Astrocyte of the cerebellum (primary cell): ENCODE measurements at regions not wholly inside any gene's neighbourhood (a gene's known extent, or its start where the extent isn't known, plus 50 kb on each side); places are given as distances from the start of the nearest gene placed in this dataset.

Experiments used
- DNase-seq: peaks from one replicate; pipeline ENCODE4 v3.0.0-alpha.2; 2011; ENCODE audit warnings: low read depth
- H3K4me3 ChIP-seq: 2 replicates; pipeline ENCODE4 v1.5.1; 2011; ENCODE audit warnings: mild to moderate bottlenecking, low read depth, low read length, moderate library complexity
- in situ Hi-C: cut with HindIII; loops from 2 replicates; pipeline ENCODE4 v1.10.0; 2017; ENCODE audit warnings: low sequenced_read_pairs
- TF ChIP-seq, protein P1 (sequence below): IDR thresholded peaks from 2 replicates; pipeline ENCODE4 v1.5.1; 2012; ENCODE audit warnings: low read length, low read depth, moderate library complexity, mild to moderate bottlenecking; ENCODE audit errors: missing control alignments

DNA sequence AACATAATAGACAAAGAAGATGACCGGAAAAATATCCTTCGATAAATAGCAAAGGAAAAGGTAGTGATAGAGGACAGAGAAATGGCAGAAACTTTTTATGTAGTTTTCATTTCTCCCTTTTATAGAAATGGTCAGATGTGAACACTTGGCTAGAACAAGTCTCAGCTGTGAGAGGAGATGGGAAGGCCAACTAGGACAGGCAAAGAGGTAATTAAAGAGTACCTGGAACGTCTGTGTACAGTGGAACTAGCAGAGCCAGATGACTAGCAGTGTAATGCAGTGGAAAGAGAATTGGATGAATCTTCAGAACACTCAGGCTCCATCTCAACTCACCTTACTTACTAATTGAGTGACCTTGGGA is 69.2 kb downstream of the NABP1 start:
- in situ Hi-C loops: no loop called here
- TF ChIP-seq, protein P1, sequence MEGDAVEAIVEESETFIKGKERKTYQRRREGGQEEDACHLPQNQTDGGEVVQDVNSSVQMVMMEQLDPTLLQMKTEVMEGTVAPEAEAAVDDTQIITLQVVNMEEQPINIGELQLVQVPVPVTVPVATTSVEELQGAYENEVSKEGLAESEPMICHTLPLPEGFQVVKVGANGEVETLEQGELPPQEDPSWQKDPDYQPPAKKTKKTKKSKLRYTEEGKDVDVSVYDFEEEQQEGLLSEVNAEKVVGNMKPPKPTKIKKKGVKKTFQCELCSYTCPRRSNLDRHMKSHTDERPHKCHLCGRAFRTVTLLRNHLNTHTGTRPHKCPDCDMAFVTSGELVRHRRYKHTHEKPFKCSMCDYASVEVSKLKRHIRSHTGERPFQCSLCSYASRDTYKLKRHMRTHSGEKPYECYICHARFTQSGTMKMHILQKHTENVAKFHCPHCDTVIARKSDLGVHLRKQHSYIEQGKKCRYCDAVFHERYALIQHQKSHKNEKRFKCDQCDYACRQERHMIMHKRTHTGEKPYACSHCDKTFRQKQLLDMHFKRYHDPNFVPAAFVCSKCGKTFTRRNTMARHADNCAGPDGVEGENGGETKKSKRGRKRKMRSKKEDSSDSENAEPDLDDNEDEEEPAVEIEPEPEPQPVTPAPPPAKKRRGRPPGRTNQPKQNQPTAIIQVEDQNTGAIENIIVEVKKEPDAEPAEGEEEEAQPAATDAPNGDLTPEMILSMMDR: no peak
- DNase-seq: no peak
- H3K4me3 ChIP-seq: no peak overlapping the region

DNA sequence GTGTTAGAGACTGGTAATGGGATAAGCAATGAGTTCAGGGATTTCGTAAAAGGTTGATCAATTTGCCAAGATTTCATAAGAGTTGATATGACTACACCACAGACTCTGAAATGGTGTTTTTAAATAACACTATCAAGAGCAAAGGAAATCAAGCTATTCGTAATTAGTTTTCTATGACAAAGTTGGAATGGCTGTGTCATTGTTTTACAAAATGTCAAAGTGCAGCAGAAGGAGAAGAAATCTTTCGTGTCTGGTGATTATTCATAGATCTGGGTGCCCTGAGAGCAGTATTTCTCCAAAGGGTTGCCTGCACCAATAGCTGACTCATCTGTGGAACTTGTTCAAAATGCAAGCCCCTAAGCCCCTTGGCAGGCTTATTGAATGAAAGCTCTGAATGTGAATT is 70.1 kb downstream of the NABP1 start:
- in situ Hi-C loops: no loop called here
- no peak overlapping the region for H3K4me3 ChIP-seq
- TF ChIP-seq, protein P1: no peak
- DNase-seq: peak; percentile 27

DNA sequence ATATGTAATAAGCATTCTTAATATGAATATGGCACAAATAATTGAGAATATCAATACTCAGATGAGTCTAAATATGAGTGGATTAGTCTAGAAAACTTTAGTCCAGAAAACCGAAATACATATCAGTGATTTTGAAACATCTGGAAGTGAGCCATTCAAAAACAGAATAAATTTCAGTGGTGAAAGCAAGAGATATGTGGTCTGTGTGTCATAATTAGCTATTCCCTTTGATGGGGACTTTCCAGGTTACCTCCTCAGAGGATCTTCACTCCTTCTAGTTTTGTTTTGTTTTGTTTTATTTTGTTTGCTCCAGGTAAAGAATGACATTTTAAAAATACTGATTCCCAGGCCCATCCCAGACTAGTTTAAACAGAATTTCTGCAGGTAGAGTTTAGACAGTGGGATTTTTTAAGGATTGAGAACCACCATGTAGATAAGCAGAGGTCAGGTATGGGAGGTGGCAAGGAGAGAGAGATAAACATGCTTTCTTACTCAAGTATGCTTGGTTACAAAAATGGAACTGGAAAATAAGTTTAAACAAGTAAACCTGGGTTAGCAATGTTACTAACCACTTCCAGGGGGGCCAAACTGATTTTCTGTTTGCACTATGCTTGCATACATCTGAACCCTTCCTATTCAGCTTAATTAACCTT is 70.7 kb downstream of the NABP1 start:
- DNase-seq: no peak
- no peak overlapping the region for H3K4me3 ChIP-seq
- TF ChIP-seq, protein P1: no peak
- in situ Hi-C loops: no loop called here

DNA sequence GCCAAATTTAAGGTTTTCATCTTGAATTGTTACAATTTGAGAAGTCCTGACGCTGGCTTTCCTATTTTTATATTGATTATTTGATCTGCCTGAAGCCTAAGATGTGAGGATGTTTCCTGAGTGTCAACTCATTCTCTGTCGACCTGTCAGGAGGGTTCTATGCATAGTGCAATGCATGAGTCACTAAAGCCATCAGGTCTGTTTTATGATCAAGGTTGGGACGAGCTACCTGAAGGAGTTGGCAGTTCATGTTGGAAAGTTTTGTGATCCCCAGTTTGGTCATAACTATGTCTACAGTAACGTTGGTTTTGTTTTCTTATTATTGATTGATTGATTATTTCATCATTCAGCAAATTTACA is 71.2 kb downstream of the NABP1 start:
- TF ChIP-seq, protein P1: no peak
- no peak for DNase-seq
- in situ Hi-C loops: no loop called here
- H3K4me3 ChIP-seq: no peak overlapping the region

DNA sequence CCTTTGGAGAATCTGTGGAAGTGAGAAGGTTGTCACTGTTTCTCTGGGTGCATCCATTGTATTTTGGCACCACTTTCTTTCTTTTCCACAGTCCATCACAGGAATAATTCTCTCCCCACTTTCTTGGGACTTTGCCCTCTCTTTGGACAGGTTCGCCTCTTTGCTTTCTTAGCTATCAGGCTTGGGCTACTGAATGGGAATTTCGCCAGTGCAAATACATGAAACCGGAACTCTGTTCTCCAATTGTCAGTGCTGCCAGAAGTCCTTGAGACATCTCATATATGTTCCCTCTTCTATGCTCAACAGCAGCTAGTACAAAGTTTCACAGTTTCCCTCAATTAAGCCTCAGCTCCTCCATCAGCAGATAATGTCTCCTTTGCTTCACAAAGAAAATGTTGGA is 76.2 kb downstream of the NABP1 start:
- H3K4me3 ChIP-seq: no peak overlapping the region
- in situ Hi-C loops: no loop called here
- TF ChIP-seq, protein P1: no peak
- no peak for DNase-seq

DNA sequence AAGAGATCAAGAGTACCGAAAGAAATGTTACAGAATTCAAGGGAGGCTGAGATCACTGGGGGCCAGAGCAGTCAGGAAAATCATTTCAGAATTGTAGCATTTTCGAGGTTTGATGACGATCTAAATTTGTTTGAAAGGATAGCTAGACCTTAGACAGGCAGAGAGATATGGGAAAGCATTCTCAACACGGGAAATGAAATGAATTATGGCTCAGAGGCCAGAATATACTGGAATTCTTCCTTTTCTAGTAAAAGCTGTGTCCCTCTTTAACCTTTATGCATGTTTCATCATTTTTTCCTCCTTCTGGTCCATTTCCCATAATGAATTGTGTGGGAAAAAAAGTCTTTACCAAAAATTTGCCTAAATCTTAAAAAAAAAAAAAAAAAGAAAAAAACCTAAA is 78.8 kb downstream of the NABP1 start:
- in situ Hi-C loops: no loop called here
- DNase-seq: no peak
- no peak overlapping the region for H3K4me3 ChIP-seq
- TF ChIP-seq, protein P1: no peak

DNA sequence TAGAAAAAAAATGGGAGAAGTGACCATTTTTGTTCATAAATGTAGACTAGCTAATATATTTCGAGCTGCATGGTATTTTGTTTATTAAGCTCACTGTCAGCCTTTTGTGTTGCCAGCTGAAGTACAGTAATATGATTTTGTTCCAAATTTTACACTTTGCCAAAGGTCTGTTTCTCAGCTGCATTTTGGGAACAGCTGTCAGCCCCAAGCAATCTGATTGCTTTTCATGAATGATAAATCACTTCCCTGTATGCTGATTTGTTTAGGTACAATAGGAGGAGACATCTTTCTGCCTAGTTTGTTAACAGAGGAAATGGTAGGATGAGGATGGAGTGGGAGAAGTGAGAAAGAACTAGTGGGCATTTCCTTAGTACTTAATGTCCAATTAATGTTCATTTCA is 79.3 kb downstream of the NABP1 start:
- no peak for DNase-seq

More for the DNA sequence above, 79.3 kb downstream of the NABP1 start:
- H3K4me3 ChIP-seq: no peak overlapping the region
- TF ChIP-seq, protein P1: no peak
- in situ Hi-C loops: no loop called here
